Gastroesophageal sphincter (tissue), 3 donors: ENCODE measurements at regions not wholly inside any gene's neighbourhood (a gene's known extent, or its start where the extent isn't known, plus 50 kb on each side); places are given as distances from the start of the nearest gene placed in this dataset.

Experiments
- CTCF ChIP-seq, 4 experiments: fragments of 200-600 bp in 2 of 4; fragments of 450-650 bp in 2 of 4; sonication (generic) in 1 of 4; IDR thresholded peaks; one replicate each; pipeline ENCODE4 v1.5.1; 2017 to 2019; ENCODE audit warnings: antibody characterized with exemption in 4 of 4, mild to moderate bottlenecking in 2 of 4, moderate library complexity in 2 of 4
- POLR2A ChIP-seq, 2 donors: fragments of 450-650 bp; IDR thresholded peaks; one replicate each; pipeline ENCODE4 v1.6.1; 2017; ENCODE audit warnings: antibody characterized with exemption in 2 of 2, mild to moderate bottlenecking in 2 of 2, moderate library complexity in 1 of 2

- TF ChIP-seq CTCF (IDR thresholded peaks at IDR 0.05) (no peak), POLR2A (IDR thresholded peaks at IDR 0.05) (no peak)
Observed at GRCh38 chr18:5603153-5603552, 59.4 kb upstream of the EPB41L3 start.
